CD4-positive, alpha-beta T cell (primary cell): ENCODE measurements at regions not wholly inside any gene's neighbourhood (a gene's known extent, or its start where the extent isn't known, plus 50 kb on each side); places are given as distances from the start of the nearest gene placed in this dataset.

Source experiments
- ATAC-seq: fragments of 200-7000 bp; cut with Tn5 transposase; one replicate; pipeline ENCODE4 v1.10.0; 2022; ENCODE audit warnings: mild to moderate bottlenecking; ENCODE audit not compliant: poor library complexity
- CTCF ChIA-PET: fragments of 350-600 bp; sonication (Branson Sonifier 250); formaldehyde crosslinking; loops from one replicate; lab custom pipeline; 2021; ENCODE audit warnings: antibody characterized with exemption, inconsistent platforms; lab: Charles Lee
- POLR2A ChIA-PET: fragments of 350-600 bp; sonication (Branson Sonifier 250); formaldehyde crosslinking; loops from one replicate; lab custom pipeline; 2021; ENCODE audit warnings: antibody characterized with exemption, inconsistent platforms; lab: Charles Lee
- DNase-seq, 14 experiments: peaks; one replicate each; pipeline ENCODE4 v3.0.0-alpha.2; 2013 to 2020; ENCODE audit warnings: mixed read lengths in 2 of 14
- H3K27ac ChIP-seq, 2 donors: one replicate each; pipeline versions ENCODE4 v1.5.1 to v1.7.0; 2013; ENCODE audit warnings: low read length in 2 of 2, low read depth in 1 of 2, mild to moderate bottlenecking in 1 of 2
- H3K27me3 ChIP-seq, 2 experiments: 1 replicate in 1 of 2; 2 replicates in 1 of 2; pipeline versions ENCODE4 v1.6.1 to v1.7.0; 2013; ENCODE audit warnings: low read length in 2 of 2, control low read depth in 1 of 2, mild to moderate bottlenecking in 1 of 2, moderate library complexity in 1 of 2; ENCODE audit not compliant: insufficient read depth in 2 of 2, control insufficient read depth in 1 of 2
- H3K36me3 ChIP-seq: one replicate; pipeline ENCODE4 v1.6.1; 2013; ENCODE audit warnings: low read length, control low read depth; ENCODE audit not compliant: insufficient read depth
- H3K4me1 ChIP-seq: one replicate; pipeline ENCODE4 v1.6.1; 2013; ENCODE audit warnings: low read length, control low read depth; ENCODE audit not compliant: insufficient read depth
- H3K4me3 ChIP-seq: one replicate; pipeline ENCODE4 v1.5.1; 2013; ENCODE audit warnings: mild to moderate bottlenecking, low read length, moderate library complexity
- H3K9me3 ChIP-seq, 2 experiments: 1 replicate in 1 of 2; 2 replicates in 1 of 2; pipeline versions ENCODE4 v1.6.1 to v1.7.0; 2013; ENCODE audit warnings: low read length in 2 of 2, mild to moderate bottlenecking in 2 of 2, control low read depth in 1 of 2, moderate library complexity in 1 of 2; ENCODE audit not compliant: control insufficient read depth in 1 of 2, insufficient read depth in 1 of 2
- H3K27ac Mint-ChIP-seq: one replicate; pipeline ENCODE4 v1.8.0; 2020; ENCODE audit warnings: mixed read lengths
- H3K27me3 Mint-ChIP-seq: one replicate; pipeline ENCODE4 v1.8.0; 2021; ENCODE audit warnings: mixed read lengths
- H3K36me3 Mint-ChIP-seq: one replicate; pipeline ENCODE4 v1.8.0; 2021; ENCODE audit warnings: low read depth, mixed read lengths
- H3K4me1 Mint-ChIP-seq: one replicate; pipeline ENCODE4 v1.8.0; 2021; ENCODE audit warnings: low read depth, mixed read lengths
- H3K4me3 Mint-ChIP-seq: one replicate; pipeline ENCODE4 v1.8.0; 2020; ENCODE audit warnings: mild to moderate bottlenecking, mixed read lengths
- H3K9me3 Mint-ChIP-seq: one replicate; pipeline ENCODE4 v1.8.0; 2020; ENCODE audit warnings: mixed read lengths
- intact Hi-C, 2 experiments: fragments of 100-400 bp; cut with DNase I in 1 of 2; cut with micrococcal nuclease in 1 of 2; formaldehyde crosslinking; loops; one replicate each; pipeline versions ENCODE4 v1.15.1 to v1.9.0; 2023 to 2025; cut with DNase I, micrococcal nuclease
- TF ChIP-seq, protein P1 (sequence below): fragments of 200-600 bp; IDR thresholded peaks from one replicate; pipeline ENCODE4 v1.8.0; 2022; ENCODE audit warnings: antibody characterized with exemption, mild to moderate bottlenecking

DNA sequence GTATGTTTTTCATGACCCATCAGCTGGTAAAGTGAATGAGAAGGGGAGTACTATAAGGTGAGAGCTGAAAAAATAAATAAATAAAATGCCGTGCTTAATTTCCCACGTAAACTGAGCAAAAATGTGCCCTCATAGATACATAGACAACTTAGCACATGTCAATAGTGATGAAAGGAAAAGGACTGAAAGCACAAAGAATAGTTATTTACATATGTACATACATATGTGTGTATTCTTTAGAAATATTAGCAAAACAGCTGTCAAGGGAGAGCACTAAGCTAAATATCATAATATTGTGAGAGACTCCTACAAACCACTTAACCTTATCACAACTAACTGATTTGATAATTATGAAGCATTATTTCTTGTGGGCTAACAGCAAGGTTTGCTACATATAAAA, 213.6 kb upstream of the FTMT start:
- no peaks in the 10 kb centered on the region for H3K27me3 ChIP-seq
- H3K36me3 ChIP-seq, result no peaks in the 10 kb centered on the region
- no peak overlapping the region for H3K4me3 ChIP-seq
- intact Hi-C loops, result no loop called here
- DNase-seq (no peak), ATAC-seq (no peak)
- H3K9me3 Mint-ChIP-seq, result peaks cover 9% of the 10 kb centered on the region
- H3K4me1 ChIP-seq, result no peaks in the 10 kb centered on the region
- H3K36me3 Mint-ChIP-seq, result no peaks in the 10 kb centered on the region
- CTCF ChIA-PET, result no interaction called here
- no peaks in the 10 kb centered on the region for H3K27me3 Mint-ChIP-seq
- H3K9me3 ChIP-seq, result no peaks in the 10 kb centered on the region
- H3K4me3 Mint-ChIP-seq, result no peak overlapping the region
- H3K4me1 Mint-ChIP-seq, result no peaks in the 10 kb centered on the region
- H3K27ac ChIP-seq, result no peak overlapping the region
- H3K27ac Mint-ChIP-seq, result no peak overlapping the region
- POLR2A ChIA-PET, result no interaction called here
- TF ChIP-seq, protein P1, sequence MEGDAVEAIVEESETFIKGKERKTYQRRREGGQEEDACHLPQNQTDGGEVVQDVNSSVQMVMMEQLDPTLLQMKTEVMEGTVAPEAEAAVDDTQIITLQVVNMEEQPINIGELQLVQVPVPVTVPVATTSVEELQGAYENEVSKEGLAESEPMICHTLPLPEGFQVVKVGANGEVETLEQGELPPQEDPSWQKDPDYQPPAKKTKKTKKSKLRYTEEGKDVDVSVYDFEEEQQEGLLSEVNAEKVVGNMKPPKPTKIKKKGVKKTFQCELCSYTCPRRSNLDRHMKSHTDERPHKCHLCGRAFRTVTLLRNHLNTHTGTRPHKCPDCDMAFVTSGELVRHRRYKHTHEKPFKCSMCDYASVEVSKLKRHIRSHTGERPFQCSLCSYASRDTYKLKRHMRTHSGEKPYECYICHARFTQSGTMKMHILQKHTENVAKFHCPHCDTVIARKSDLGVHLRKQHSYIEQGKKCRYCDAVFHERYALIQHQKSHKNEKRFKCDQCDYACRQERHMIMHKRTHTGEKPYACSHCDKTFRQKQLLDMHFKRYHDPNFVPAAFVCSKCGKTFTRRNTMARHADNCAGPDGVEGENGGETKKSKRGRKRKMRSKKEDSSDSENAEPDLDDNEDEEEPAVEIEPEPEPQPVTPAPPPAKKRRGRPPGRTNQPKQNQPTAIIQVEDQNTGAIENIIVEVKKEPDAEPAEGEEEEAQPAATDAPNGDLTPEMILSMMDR, result no peak

DNA sequence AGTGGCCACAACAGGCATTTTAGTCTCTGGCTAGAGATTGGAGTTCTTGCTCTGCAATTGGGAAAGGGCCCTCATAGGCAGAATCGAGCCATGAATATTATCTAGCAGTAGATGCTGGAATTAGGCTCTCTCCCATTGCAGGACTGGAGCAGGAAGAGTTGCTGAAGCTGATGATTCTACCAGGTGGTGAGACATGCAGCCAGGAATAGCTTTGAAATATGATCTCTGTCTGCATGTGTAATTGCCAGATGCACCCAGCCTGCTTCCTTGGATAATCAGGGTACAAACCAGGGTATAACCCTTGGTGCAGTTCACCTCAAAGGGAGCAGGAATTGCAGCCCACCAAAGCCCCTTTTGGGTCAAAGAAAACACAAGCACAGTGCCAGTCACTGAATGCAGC, 211.4 kb upstream of the FTMT start:
- Histone ChIP-seq H3K4me3 (no peak overlapping the region), H3K27me3 (no peaks in the 10 kb centered on the region), H3K36me3 (no peaks in the 10 kb centered on the region), H3K4me1 (no peaks in the 10 kb centered on the region), H3K27ac (no peak overlapping the region), H3K9me3 (no peaks in the 10 kb centered on the region)
- Mint-ChIP-seq H3K27ac (no peak overlapping the region), H3K27me3 (no peaks in the 10 kb centered on the region), H3K4me1 (no peaks in the 10 kb centered on the region), H3K4me3 (no peak overlapping the region), H3K36me3 (no peaks in the 10 kb centered on the region), H3K9me3 (peaks cover 10% of the 10 kb centered on the region)
- DNase-seq (no peak), ATAC-seq (no peak)
- CTCF ChIA-PET, result no interaction called here
- intact Hi-C loops, result no loop called here
- POLR2A ChIA-PET, result no interaction called here
- TF ChIP-seq, protein P1, result no peak

DNA sequence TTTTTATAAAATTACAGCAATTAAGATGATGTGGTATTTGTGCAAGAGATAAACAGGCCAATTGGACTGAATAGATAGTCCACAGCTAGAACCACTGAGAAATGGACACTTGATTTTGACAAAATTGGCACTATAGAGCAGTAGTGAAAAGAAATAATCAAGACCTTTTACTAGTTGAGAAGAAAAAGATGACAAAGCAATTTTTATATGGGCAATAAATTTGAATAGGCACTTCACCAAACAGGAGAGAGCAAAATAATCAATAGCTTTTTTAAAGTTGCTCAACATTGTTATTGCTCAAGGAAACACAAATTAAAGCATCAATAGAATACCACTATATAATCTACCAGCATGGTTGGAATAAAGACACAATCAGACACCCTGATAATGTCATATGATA, 193.5 kb upstream of the FTMT start:
- H3K4me3 ChIP-seq, result no peak overlapping the region
- no peak overlapping the region for H3K27ac ChIP-seq
- TF ChIP-seq, protein P1, result no peak
- no peaks in the 10 kb centered on the region for H3K27me3 ChIP-seq
- H3K9me3 Mint-ChIP-seq, result peaks cover 4% of the 10 kb centered on the region
- no peaks in the 10 kb centered on the region for H3K36me3 ChIP-seq
- POLR2A ChIA-PET, result no interaction called here
- H3K4me3 Mint-ChIP-seq, result no peak overlapping the region
- H3K27me3 Mint-ChIP-seq, result no peaks in the 10 kb centered on the region
- no peaks in the 10 kb centered on the region for H3K4me1 Mint-ChIP-seq
- DNase-seq (no peak), ATAC-seq (no peak)
- H3K36me3 Mint-ChIP-seq, result no peaks in the 10 kb centered on the region
- H3K4me1 ChIP-seq, result no peaks in the 10 kb centered on the region
- CTCF ChIA-PET, result no interaction called here
- no peak overlapping the region for H3K27ac Mint-ChIP-seq
- intact Hi-C loops, result no loop called here
- H3K9me3 ChIP-seq, result peaks cover 0 to 6% of the 10 kb centered on the region in 2 experiments
